ENCODE measurements at regions not wholly inside any gene's neighbourhood (a gene's known extent, or its start where the extent isn't known, plus 50 kb on each side); places are given as distances from the start of the nearest gene placed in this dataset.

- TF ChIP-seq, protein P1, sequence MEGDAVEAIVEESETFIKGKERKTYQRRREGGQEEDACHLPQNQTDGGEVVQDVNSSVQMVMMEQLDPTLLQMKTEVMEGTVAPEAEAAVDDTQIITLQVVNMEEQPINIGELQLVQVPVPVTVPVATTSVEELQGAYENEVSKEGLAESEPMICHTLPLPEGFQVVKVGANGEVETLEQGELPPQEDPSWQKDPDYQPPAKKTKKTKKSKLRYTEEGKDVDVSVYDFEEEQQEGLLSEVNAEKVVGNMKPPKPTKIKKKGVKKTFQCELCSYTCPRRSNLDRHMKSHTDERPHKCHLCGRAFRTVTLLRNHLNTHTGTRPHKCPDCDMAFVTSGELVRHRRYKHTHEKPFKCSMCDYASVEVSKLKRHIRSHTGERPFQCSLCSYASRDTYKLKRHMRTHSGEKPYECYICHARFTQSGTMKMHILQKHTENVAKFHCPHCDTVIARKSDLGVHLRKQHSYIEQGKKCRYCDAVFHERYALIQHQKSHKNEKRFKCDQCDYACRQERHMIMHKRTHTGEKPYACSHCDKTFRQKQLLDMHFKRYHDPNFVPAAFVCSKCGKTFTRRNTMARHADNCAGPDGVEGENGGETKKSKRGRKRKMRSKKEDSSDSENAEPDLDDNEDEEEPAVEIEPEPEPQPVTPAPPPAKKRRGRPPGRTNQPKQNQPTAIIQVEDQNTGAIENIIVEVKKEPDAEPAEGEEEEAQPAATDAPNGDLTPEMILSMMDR (IDR thresholded peaks at IDR 0.05), result no peak
- TF ChIP-seq EP300 (IDR thresholded peaks at IDR 0.05), result no peak
Measured at GRCh38 chr4:138659037-138659811, 356.4 kb upstream of the NOCT start.
